ENCODE measurements at regions not wholly inside any gene's neighbourhood (a gene's known extent, or its start where the extent isn't known, plus 50 kb on each side); places are given as distances from the start of the nearest gene placed in this dataset.

DNA sequence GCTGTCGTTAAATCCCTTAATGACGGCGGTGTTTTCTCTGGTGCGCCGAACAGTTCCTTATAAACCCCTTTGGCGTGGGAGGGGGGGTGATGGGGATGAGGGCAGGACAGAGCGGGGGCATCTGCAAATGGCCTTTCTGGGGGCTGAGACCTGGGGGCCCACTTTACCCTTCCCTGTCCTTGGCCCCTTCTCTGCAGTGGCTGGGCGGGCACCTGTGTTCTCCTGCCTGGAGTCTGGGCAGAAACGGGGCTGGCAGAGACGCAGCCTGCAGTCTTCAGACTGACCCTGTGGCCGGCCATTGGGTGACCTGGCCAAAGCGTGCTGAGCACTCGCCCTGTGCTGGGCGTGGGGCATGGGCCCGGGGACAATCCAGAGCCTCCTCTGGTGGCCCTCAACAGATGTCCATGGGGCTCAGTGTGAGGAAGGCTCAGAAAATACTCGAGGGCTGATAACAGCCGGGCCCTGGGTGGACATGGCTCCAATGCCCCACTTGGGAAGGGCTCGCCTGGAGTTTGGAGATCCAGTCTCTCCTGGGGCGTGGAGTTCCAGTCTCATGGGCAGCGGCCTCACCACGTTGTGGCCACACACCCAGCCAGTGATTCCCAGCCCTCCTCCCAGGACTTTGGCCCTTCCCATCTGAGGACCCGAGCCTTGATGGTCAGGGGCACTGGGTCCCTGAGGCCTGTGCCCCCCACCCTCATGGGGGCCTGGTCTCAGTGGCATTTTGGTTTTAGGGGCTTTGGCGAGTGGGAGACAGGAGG is 50.8 kb upstream of the ACTRT2 start:
- Histone ChIP-seq H3K27me3 (ENCODE audit: control insufficient read depth, insufficient read depth, low read length) (no peaks in the 10 kb centered on the region), H3K4me3 (ENCODE audit: low read depth, low read length) (no peak overlapping the region), H3K27ac (ENCODE audit: low read depth, low read length) (no peak overlapping the region), H3K4me1 (ENCODE audit: control insufficient read depth, insufficient read depth, low read length) (peaks cover 63% of the 10 kb centered on the region), H3K9me3 (ENCODE audit: control insufficient read depth, insufficient read depth, low read length) (no peaks in the 10 kb centered on the region), H3K36me3 (ENCODE audit: control insufficient read depth, insufficient read depth, low read length) (peaks cover 2% of the 10 kb centered on the region)
- WGBS (ENCODE audit: insufficient coverage): 93% methylated on average over 17 of the region's 23 CpGs
- no peak for DNase-seq (ENCODE audit: low read depth in 4 of 6, low spot score in 6 of 6)

DNA sequence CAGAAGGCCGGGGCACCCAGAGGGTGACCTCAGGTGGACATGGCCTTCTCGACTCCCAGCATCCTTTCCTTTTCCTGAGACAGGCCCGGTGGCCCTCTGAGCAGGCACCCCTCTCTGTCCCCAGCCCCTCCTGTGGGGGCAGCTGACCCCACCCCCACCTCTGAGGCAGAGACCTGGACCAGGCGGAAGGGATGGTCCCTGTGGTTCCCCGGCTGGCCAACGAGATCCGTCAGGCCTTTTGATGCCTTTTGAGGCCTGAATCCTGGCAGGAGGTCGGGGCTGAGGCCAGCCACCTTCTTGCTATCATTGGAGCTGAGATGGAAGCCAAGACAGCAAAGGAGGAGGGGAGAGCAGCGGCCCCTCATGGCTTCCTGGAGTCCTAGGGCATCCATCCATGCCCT is 50.2 kb upstream of the ACTRT2 start:
- 84% methylated on average over 8 of the region's 9 CpGs for WGBS (ENCODE audit: insufficient coverage)
- Histone ChIP-seq H3K27me3 (ENCODE audit: control insufficient read depth, insufficient read depth, low read length) (no peaks in the 10 kb centered on the region), H3K36me3 (ENCODE audit: control insufficient read depth, insufficient read depth, low read length) (peaks cover 2% of the 10 kb centered on the region), H3K4me3 (ENCODE audit: low read depth, low read length) (no peak overlapping the region), H3K27ac (ENCODE audit: low read depth, low read length) (no peak overlapping the region), H3K9me3 (ENCODE audit: control insufficient read depth, insufficient read depth, low read length) (no peaks in the 10 kb centered on the region), H3K4me1 (ENCODE audit: control insufficient read depth, insufficient read depth, low read length) (peaks cover 66% of the 10 kb centered on the region)
- no peak for DNase-seq (ENCODE audit: low read depth in 4 of 6, low spot score in 6 of 6)
